ENCODE measurements at regions not wholly inside any gene's neighbourhood (a gene's known extent, or its start where the extent isn't known, plus 50 kb on each side); places are given as distances from the start of the nearest gene placed in this dataset.

DNA sequence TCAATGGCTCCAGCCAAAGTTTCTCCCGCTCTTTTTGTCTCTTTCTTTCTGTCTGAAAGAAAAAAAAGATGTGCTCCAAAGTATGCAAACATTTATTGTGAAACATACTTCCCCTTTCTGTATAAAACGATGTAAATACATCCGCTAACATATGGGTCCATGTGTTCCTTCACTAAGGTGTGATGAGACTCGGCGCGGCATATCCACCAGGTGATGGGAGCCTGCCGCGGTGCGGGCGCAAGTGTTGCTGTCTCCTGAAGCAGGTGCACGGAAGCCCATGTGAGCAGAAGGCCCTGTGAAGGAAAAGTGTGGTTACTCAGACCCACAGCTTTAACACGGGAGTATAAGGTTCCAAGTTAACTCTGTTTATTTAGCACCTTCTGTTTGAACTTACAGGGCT lies 466.6 kb upstream of the C1orf87 start:
- Histone ChIP-seq H3K36me3 (replicated peaks in 1 of 2; ENCODE audit: control insufficient read depth in 1 of 2, insufficient read depth in 2 of 2, low read length in 2 of 2) (no peaks in the 10 kb centered on the region), H3K9ac (ENCODE audit: insufficient read depth, low read length, poor library complexity, severe bottlenecking) (no peak overlapping the region), H3K27ac (ENCODE audit: low read depth in 1 of 2, low read length in 2 of 2) (no peak overlapping the region), H3K79me2 (ENCODE audit: insufficient read depth, low read length) (no peaks in the 10 kb centered on the region), H3K4me3 (replicated peaks in 1 of 3; ENCODE audit: low read depth in 2 of 3, low read length in 3 of 3) (no peak overlapping the region), H3K9me3 (replicated peaks in 1 of 2; ENCODE audit: control insufficient read depth in 1 of 2, insufficient read depth in 1 of 2, low read length in 2 of 2) (peaks cover 0 to 3% of the 10 kb centered on the region in 2 donors), H3K4me2 (replicated peaks; ENCODE audit: extremely low read depth, low read length, poor library complexity, severe bottlenecking) (peak overlapping the region; percentile 34), H4K20me1 (ENCODE audit: insufficient read depth, low read length) (no peaks in the 10 kb centered on the region), H3K4me1 (ENCODE audit: control insufficient read depth in 1 of 2, insufficient read depth in 2 of 2, low read length in 2 of 2) (no peaks in the 10 kb centered on the region), H3K27me3 (ENCODE audit: control insufficient read depth in 2 of 2, insufficient read depth in 2 of 2, low read length in 2 of 2) (no peaks in the 10 kb centered on the region), H2AFZ (ENCODE audit: insufficient read depth, low read depth, low read length, poor library complexity, severe bottlenecking) (peak overlapping the region; percentile 50)
- no peak overlapping the region for H3K27ac Mint-ChIP-seq
- intact Hi-C loops (cut with micrococcal nuclease), result no loop called here
- H3K4me3 Mint-ChIP-seq, result no peak overlapping the region
- no peak for DNase-seq
- H3K9me3 Mint-ChIP-seq, result peaks cover 6 to 22% (median 11%) of the 10 kb centered on the region in 7 donors
- H3K27me3 Mint-ChIP-seq (ENCODE audit: low read depth in 3 of 3), result peaks cover 0 to 1% (median 0%) of the 10 kb centered on the region in 3 donors
- no peaks in the 10 kb centered on the region for H3K36me3 Mint-ChIP-seq
- TF ChIP-seq, protein P1, sequence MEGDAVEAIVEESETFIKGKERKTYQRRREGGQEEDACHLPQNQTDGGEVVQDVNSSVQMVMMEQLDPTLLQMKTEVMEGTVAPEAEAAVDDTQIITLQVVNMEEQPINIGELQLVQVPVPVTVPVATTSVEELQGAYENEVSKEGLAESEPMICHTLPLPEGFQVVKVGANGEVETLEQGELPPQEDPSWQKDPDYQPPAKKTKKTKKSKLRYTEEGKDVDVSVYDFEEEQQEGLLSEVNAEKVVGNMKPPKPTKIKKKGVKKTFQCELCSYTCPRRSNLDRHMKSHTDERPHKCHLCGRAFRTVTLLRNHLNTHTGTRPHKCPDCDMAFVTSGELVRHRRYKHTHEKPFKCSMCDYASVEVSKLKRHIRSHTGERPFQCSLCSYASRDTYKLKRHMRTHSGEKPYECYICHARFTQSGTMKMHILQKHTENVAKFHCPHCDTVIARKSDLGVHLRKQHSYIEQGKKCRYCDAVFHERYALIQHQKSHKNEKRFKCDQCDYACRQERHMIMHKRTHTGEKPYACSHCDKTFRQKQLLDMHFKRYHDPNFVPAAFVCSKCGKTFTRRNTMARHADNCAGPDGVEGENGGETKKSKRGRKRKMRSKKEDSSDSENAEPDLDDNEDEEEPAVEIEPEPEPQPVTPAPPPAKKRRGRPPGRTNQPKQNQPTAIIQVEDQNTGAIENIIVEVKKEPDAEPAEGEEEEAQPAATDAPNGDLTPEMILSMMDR (IDR thresholded peaks at IDR 0.05), result no peak
- H3K4me1 Mint-ChIP-seq, result peaks cover 3% of the 10 kb centered on the region
- WGBS (ENCODE audit: insufficient coverage), result 26% methylated on average over 10 of the region's 12 CpGs

DNA sequence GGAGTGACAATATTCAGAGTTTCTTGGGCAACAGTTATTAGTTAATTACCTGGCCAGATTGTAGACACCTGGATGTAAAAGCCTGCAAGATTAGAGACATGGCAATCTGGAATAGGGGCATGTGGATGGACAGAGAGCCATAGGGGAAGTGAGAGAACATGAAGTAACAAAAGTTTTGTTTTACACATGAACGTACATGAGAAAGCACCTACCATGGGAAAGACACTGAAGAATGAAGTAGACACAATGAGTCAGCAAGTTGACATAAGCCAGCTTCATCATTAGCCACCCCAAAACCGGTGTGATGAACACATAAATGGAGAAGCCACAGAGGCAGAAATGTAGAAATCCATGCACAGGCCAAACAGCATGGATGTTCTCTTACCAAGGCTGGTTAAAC lies 462.1 kb upstream of the C1orf87 start:
- intact Hi-C loops (cut with micrococcal nuclease), result no loop called here
- TF ChIP-seq, protein P1 (IDR thresholded peaks at IDR 0.05), result no peak
- DNase-seq, result no peak
- peaks cover 6 to 19% (median 11%) of the 10 kb centered on the region in 7 donors for H3K9me3 Mint-ChIP-seq
- Histone ChIP-seq H4K20me1 (ENCODE audit: insufficient read depth, low read length) (no peaks in the 10 kb centered on the region), H3K4me3 (replicated peaks in 1 of 3; ENCODE audit: low read depth in 2 of 3, low read length in 3 of 3) (no peak overlapping the region), H3K36me3 (replicated peaks in 1 of 2; ENCODE audit: control insufficient read depth in 1 of 2, insufficient read depth in 2 of 2, low read length in 2 of 2) (no peaks in the 10 kb centered on the region), H3K9me3 (replicated peaks in 1 of 2; ENCODE audit: control insufficient read depth in 1 of 2, insufficient read depth in 1 of 2, low read length in 2 of 2) (peaks cover 0 to 3% of the 10 kb centered on the region in 2 donors), H3K27me3 (ENCODE audit: control insufficient read depth in 2 of 2, insufficient read depth in 2 of 2, low read length in 2 of 2) (no peaks in the 10 kb centered on the region), H3K4me2 (replicated peaks; ENCODE audit: extremely low read depth, low read length, poor library complexity, severe bottlenecking) (no peak overlapping the region), H3K27ac (ENCODE audit: low read depth in 1 of 2, low read length in 2 of 2) (no peak overlapping the region), H3K4me1 (ENCODE audit: control insufficient read depth in 1 of 2, insufficient read depth in 2 of 2, low read length in 2 of 2) (no peaks in the 10 kb centered on the region), H2AFZ (ENCODE audit: insufficient read depth, low read depth, low read length, poor library complexity, severe bottlenecking) (no peak overlapping the region), H3K79me2 (ENCODE audit: insufficient read depth, low read length) (no peaks in the 10 kb centered on the region), H3K9ac (ENCODE audit: insufficient read depth, low read length, poor library complexity, severe bottlenecking) (no peak overlapping the region)
- H3K27me3 Mint-ChIP-seq (ENCODE audit: low read depth in 3 of 3), result peaks cover 0 to 1% (median 0%) of the 10 kb centered on the region in 3 donors
- H3K27ac Mint-ChIP-seq, result no peak overlapping the region
- H3K4me1 Mint-ChIP-seq, result peaks cover 3% of the 10 kb centered on the region
- no peak overlapping the region for H3K4me3 Mint-ChIP-seq
- WGBS (ENCODE audit: insufficient coverage), result 0% methylated on average over 1 of the region's 2 CpGs
- H3K36me3 Mint-ChIP-seq, result no peaks in the 10 kb centered on the region
